ENCODE measurements at regions not wholly inside any gene's neighbourhood (a gene's known extent, or its start where the extent isn't known, plus 50 kb on each side); places are given as distances from the start of the nearest gene placed in this dataset.
"Not testable (repeated sequence)": the region's sequence is repeated elsewhere in the genome, so short reads cannot be mapped to it uniquely, and the experiment has no call there.

DNA sequence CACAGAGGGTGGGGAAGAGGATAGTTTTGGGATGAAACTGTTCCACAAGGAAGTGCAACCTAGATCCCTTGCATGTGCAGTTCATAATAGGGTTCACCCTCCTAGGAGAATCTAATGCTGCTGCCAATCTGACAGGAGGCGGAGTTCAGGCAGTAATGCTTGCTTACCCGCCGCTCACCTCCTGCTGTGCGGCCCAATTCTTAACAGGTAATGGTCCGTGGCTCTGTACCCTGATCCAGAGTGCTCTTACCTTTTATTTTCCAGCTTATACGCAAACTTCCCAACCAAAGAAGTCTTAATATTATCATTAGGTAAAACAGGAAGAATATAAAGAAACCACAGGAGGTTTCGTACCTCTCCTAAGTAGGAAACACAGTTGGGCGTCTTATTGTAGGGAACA is 82.7 kb upstream of the CD302 start:
- intact Hi-C loops (cut with DNase I): no loop called here
- DNase-seq (ENCODE audit: missing footprints): no peak

DNA sequence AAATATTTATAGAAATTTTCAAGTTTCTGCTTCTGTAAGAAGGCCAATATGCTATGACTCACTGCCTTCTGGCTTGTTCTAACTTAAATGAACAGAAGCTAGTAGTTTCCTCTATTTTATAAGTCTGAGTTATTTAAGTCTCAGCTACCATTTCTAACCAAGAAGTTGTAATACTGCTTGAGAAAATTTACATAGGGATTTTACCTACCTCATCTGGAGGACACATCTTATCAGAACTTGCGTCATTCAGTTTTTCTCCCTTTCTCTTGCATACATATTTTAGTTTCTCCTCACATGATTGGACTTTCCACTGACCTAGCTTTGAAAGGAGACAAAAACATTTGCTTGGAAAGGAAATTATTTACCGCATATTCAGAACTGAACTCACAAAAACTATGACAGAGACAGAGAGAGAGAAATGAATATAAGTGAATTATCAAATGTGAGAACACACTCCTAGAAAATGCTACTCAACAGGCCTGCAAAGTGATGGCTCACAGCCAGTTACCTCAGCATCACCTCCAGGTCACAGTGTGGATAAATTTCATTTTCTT is 81.1 kb upstream of the CD302 start:
- intact Hi-C loops (cut with DNase I): no loop called here
- no peak for DNase-seq (ENCODE audit: missing footprints)
- no peak for ATAC-seq

More for the DNA sequence above, 82.7 kb upstream of the CD302 start:
- no peak for ATAC-seq

DNA sequence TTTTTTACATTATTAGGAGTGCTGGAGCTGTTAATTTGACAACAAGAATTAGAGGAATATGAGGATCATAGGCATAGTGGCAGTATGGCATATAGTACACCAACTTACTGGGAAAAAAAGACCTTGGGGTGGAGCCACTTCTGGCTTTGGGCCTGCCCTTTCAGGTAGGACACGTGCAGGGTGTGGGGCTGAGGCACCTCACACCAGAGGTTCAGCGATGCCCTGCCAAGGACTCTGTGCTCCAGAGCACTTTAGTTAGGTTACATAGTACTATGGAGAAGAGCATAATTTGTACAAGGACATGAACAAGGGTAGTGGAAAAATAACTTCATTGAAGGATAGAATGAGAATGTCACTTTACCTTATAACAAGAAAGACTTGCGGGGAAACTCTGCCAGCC is 77.1 kb upstream of the CD302 start:
- DNase-seq (ENCODE audit: missing footprints): no peak
- no peak for ATAC-seq
- intact Hi-C loops (cut with DNase I): no loop called here

GRCh38 chr2:159873258-159873657 is 75.2 kb upstream of the CD302 start:
- intact Hi-C loops (cut with DNase I): no loop called here
- DNase-seq (ENCODE audit: missing footprints) (no peak), ATAC-seq (no peak)

DNA sequence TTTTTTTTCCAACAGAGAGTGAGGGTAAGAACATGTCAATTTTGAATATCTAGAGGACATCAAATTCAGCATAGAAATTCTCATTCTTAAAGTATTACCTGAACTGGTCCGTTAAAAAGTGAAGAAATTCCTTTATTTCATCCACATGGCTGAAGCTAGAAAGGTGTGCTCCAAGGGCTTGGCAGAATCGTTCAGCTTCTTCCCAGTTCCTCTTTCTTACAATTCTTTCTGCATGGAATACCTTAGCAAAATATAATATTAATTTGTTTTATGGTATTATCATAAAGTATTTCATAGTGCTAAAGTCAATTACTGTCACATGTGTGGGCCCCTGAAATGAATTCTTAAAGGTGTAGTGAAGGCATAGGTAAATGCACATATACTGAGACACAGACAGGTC is 74.3 kb upstream of the CD302 start:
- DNase-seq (ENCODE audit: missing footprints): no peak
- no peak for ATAC-seq

GRCh38 chr2:159868598-159869159 is 70.7 kb upstream of the CD302 start:
- DNase-seq (ENCODE audit: missing footprints); ATAC-seq; intact Hi-C loops (cut with DNase I): not testable (repeated sequence)

More for the DNA sequence above, 74.3 kb upstream of the CD302 start:
- intact Hi-C loops (cut with DNase I): no loop called here

GRCh38 chr2:159867567-159868361 is 69.8 kb upstream of the CD302 start:
- ATAC-seq: no peak
- DNase-seq (ENCODE audit: missing footprints): no peak
- intact Hi-C loops (cut with DNase I): no loop called here

GRCh38 chr2:159863526-159864160 is 65.6 kb upstream of the CD302 start:
- DNase-seq (ENCODE audit: missing footprints): no peak
- ATAC-seq: no peak
- intact Hi-C loops (cut with DNase I): no loop called here

DNA sequence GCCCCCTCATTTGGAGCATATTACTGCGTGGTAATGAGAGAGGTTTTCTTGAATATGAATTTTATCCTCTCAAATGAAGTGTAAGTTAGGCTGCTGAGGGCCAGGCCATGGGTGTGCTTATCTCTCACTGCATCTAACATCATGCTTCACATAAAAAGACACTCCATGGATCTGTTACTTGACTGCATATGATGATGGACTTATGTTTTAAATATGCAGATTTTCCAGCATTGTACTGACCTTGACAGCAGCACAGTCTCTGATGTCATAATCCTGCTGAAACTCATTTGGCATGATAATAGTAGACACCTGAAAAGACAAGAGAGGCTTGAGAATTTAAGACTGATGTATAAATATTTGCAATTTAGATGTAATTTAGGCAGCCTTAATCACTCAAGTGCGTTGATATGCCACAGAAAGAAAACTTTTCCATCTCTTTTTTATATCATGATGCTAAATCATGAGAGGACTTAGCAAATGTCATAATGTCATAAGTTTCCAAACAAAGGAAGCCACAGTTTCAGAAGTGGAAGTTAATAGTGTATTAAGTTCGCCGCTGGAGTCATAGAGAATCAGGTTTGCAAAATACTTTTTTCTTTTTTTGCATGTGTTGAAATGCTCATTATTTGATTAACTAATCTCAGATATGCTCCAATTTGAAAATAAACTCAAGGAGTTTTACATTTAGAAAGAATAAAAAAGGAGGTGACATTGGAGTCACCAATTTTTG is 62.7 kb upstream of the CD302 start:
- ATAC-seq (no peak), DNase-seq (ENCODE audit: missing footprints) (no peak)
- intact Hi-C loops (cut with DNase I): no loop called here

GRCh38 chr2:159859583-159859982 is 61.6 kb upstream of the CD302 start:
- intact Hi-C loops (cut with DNase I): no loop called here
- no peak for DNase-seq (ENCODE audit: missing footprints)
- no peak for ATAC-seq

- DNase-seq (ENCODE audit: missing footprints) (no peak), ATAC-seq (no peak)
- intact Hi-C loops (cut with DNase I): no loop called here
These were observed 58.8 kb upstream of the CD302 start for GRCh38 chr2:159856760-159857159.

GRCh38 chr2:159855557-159856061 is 57.6 kb upstream of the CD302 start:
- intact Hi-C loops (cut with DNase I): no loop called here
- ATAC-seq (no peak), DNase-seq (ENCODE audit: missing footprints) (no peak)

DNA sequence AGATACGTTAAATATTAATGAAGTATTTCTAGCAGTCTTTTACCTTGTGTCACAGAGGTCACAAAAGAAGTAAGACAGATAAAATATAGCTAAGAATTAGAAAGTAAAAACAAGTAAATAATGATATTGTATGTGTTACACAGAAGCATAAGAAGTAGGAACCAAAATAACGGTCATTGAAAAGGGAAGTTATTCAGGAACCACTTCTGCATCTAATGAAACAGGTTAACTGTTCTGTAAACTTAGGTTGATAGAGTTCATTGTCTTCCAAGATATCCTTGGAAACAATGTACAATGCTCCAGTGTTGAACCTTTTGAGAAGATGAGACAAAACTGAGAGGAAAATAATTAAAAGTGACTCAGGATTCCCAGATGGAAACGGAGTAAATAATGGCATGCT is 57.1 kb upstream of the CD302 start:
- no peak for DNase-seq (ENCODE audit: missing footprints)
- intact Hi-C loops (cut with DNase I): no loop called here
- ATAC-seq: no peak

DNA sequence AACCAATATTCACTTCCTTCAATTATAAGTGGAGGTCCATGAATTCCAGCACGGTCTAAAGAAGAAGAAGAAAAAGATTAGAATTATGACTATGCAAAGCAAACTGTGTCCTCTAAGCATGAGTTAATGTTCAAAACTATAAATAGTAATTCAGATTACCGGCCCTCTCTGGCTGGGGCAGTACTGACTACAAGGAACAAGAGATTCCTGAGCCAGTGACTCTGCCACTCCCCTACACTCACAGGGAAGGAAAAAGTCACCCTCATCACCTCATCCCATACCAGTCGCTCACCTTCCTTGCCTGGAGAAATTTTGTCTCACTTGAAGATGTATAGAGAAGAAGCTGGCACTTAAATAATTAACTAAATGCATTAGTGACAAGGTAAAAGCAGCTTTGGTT is 56.5 kb upstream of the CD302 start:
- DNase-seq (ENCODE audit: missing footprints) (no peak), ATAC-seq (peak; percentile 67)
- intact Hi-C loops (cut with DNase I): no loop called here

DNA sequence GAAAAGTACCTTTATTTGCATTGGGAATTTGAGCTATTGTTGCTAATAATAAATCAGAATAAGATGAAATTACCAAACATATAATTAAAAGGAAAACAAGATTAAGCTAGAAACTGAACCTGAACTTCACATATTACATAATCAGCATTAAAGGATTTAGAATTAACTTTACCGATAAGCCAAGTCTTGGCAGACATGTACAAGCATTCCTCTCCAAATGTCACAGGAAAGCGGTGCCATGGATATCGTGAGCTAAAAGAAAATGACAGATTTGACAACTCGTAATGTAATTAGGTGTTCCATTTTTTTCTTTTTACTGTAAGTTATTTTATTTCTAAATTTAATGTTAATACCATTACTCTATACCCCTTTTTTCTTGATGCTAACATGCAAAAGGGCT is 55.1 kb upstream of the CD302 start:
- intact Hi-C loops (cut with DNase I): no loop called here
- ATAC-seq: no peak
- no peak for DNase-seq (ENCODE audit: missing footprints)

DNA sequence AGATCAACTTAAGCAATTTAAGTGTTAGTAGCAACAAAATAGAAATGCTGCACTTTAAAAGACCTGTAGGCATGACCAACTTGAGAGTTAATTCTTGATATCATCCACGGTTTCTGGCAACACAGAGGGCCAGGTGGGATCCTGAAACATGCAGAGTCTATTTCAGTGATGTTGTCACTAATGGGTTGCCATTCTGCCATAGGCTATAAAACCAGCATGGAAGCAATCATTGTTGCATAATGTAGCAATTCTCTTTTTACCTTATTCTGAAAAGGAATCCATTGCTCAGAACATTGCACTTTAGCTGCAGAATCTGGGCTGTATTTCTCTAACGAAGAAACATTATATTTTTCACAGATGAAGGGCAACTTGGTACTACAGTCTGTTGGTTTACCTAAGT is 53.9 kb upstream of the CD302 start:
- DNase-seq (ENCODE audit: missing footprints): no peak
- intact Hi-C loops (cut with DNase I): no loop called here
- no peak for ATAC-seq

GRCh38 chr2:159850789-159851188 is 52.8 kb upstream of the CD302 start:
- intact Hi-C loops (cut with DNase I): no loop called here
- DNase-seq (ENCODE audit: missing footprints) (no peak), ATAC-seq (no peak)

GRCh38 chr2:159849160-159849813 is 51.3 kb upstream of the CD302 start:
- intact Hi-C loops (cut with DNase I): no loop called here
- ATAC-seq (no peak), DNase-seq (ENCODE audit: missing footprints) (no peak)

Data from Right ventricle myocardium inferior (tissue), 1 donor.